ENCODE measurements at regions not wholly inside any gene's neighbourhood (a gene's known extent, or its start where the extent isn't known, plus 50 kb on each side); places are given as distances from the start of the nearest gene placed in this dataset.

DNA sequence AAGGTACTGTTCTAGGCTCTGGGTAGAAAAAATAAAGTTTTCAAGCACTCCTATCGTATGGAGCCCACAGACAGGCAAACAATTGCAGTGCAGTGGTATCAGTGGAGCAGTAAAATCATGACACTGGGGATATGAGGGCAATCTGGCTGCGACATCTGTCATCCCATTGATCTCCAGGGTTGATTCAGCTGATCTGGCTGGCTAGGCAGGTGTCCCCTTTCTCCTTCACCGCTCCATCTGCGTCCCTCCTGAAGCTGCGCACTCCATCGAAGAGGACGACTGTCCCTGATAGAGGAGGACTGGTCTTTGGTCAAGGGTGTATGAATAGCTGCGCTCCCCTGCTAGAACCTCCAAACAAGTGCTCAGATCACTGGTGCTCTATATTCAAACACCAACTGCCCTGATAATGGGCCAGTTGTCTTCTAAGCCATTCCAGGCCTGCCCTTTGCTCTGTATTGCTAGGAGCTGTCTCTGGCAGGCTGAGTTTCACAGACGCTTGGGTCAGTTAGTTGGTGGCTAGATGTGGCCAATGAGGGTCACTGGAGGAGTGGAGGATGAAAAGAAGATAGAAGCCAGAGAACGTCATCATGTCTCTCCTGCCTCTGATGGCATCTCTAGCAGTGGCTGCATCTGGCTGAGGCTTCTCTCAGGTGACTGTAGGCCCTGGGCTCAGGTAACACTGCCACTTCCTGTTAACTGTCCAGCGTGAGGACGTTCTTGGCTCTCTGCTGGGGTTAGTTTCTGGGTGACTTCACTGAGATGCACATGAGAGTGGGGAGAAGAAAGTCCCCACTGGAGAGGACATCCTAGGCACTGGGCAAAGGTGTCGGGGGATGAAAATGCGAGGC, 205.0 kb upstream of the FOXN3 start:
- no peak overlapping the region for H3K27ac ChIP-seq (ENCODE audit: low read depth in 1 of 2, low read length in 2 of 2)
- no peak overlapping the region for H3K4me3 ChIP-seq (ENCODE audit: low read length in 2 of 2)
- no peaks in the 10 kb centered on the region for H3K4me1 ChIP-seq (ENCODE audit: control insufficient read depth in 1 of 2, insufficient read depth in 2 of 2, low read length in 2 of 2)
- ATAC-seq (ENCODE audit: low FRiP score), result no peak
- WGBS, 2 donors, result 96% methylated on average over 14 of the region's 14 CpGs
- intact Hi-C loops (cut with DNase I), result no loop called here
- H3K9me3 ChIP-seq (ENCODE audit: control insufficient read depth, low read length), result no peaks in the 10 kb centered on the region
- no peaks in the 10 kb centered on the region for H3K27me3 ChIP-seq (ENCODE audit: control insufficient read depth in 1 of 2, insufficient read depth in 2 of 2, low read length in 1 of 2)
- DNase-seq, result no peak
- no peaks in the 10 kb centered on the region for H3K36me3 ChIP-seq (ENCODE audit: control insufficient read depth in 1 of 2, insufficient read depth in 2 of 2, low read length in 1 of 2)

- Histone ChIP-seq H3K27me3 (ENCODE audit: control insufficient read depth in 1 of 2, insufficient read depth in 2 of 2, low read length in 1 of 2) (no peaks in the 10 kb centered on the region), H3K4me1 (ENCODE audit: control insufficient read depth in 1 of 2, insufficient read depth in 2 of 2, low read length in 2 of 2) (no peaks in the 10 kb centered on the region), H3K4me3 (ENCODE audit: low read length in 2 of 2) (no peak overlapping the region), H3K36me3 (ENCODE audit: control insufficient read depth in 1 of 2, insufficient read depth in 2 of 2, low read length in 1 of 2) (no peaks in the 10 kb centered on the region), H3K27ac (ENCODE audit: low read depth in 1 of 2, low read length in 2 of 2) (no peak overlapping the region), H3K9me3 (ENCODE audit: control insufficient read depth, low read length) (no peaks in the 10 kb centered on the region)
- 90 to 91% methylated on average over 5 of the region's 5 CpGs for WGBS, 2 donors
- no peak for DNase-seq
- intact Hi-C loops (cut with DNase I), result no loop called here
- ATAC-seq (ENCODE audit: low FRiP score), result no peak
Observed at GRCh38 chr14:89621009-89621421, 204.0 kb upstream of the FOXN3 start.

GRCh38 chr14:89620436-89620835, 203.4 kb upstream of the FOXN3 start:
- DNase-seq (no peak), ATAC-seq (ENCODE audit: low FRiP score) (no peak)
- Histone ChIP-seq H3K27me3 (ENCODE audit: control insufficient read depth in 1 of 2, insufficient read depth in 2 of 2, low read length in 1 of 2) (no peaks in the 10 kb centered on the region), H3K4me1 (ENCODE audit: control insufficient read depth in 1 of 2, insufficient read depth in 2 of 2, low read length in 2 of 2) (no peaks in the 10 kb centered on the region), H3K4me3 (ENCODE audit: low read length in 2 of 2) (no peak overlapping the region), H3K9me3 (ENCODE audit: control insufficient read depth, low read length) (no peaks in the 10 kb centered on the region), H3K36me3 (ENCODE audit: control insufficient read depth in 1 of 2, insufficient read depth in 2 of 2, low read length in 1 of 2) (no peaks in the 10 kb centered on the region), H3K27ac (ENCODE audit: low read depth in 1 of 2, low read length in 2 of 2) (no peak overlapping the region)
- intact Hi-C loops (cut with DNase I), result no loop called here
- WGBS, 2 donors, result 95 to 99% methylated on average over 6 of the region's 6 CpGs

GRCh38 chr14:89619596-89619995, 202.6 kb upstream of the FOXN3 start:
- Histone ChIP-seq H3K4me1 (ENCODE audit: control insufficient read depth in 1 of 2, insufficient read depth in 2 of 2, low read length in 2 of 2) (peaks cover 0 to 3% of the 10 kb centered on the region in 2 donors), H3K27ac (ENCODE audit: low read depth in 1 of 2, low read length in 2 of 2) (no peak overlapping the region), H3K9me3 (ENCODE audit: control insufficient read depth, low read length) (no peaks in the 10 kb centered on the region), H3K36me3 (ENCODE audit: control insufficient read depth in 1 of 2, insufficient read depth in 2 of 2, low read length in 1 of 2) (no peaks in the 10 kb centered on the region), H3K4me3 (ENCODE audit: low read length in 2 of 2) (peak overlapping the region in 1 of 2 donors; percentile 86), H3K27me3 (ENCODE audit: control insufficient read depth in 1 of 2, insufficient read depth in 2 of 2, low read length in 1 of 2) (no peaks in the 10 kb centered on the region)
- ATAC-seq (ENCODE audit: low FRiP score) (no peak), DNase-seq (no peak)
- intact Hi-C loops (cut with DNase I), result loop anchor here (5.0 to 10.0 kb wide), 6 partner anchors 42 to 365 kb away; partner anchors contain the start of gene FOXN3 (in 1 of the 2)
- 85 to 88% methylated on average over 4 of the region's 4 CpGs for WGBS, 2 donors

DNA sequence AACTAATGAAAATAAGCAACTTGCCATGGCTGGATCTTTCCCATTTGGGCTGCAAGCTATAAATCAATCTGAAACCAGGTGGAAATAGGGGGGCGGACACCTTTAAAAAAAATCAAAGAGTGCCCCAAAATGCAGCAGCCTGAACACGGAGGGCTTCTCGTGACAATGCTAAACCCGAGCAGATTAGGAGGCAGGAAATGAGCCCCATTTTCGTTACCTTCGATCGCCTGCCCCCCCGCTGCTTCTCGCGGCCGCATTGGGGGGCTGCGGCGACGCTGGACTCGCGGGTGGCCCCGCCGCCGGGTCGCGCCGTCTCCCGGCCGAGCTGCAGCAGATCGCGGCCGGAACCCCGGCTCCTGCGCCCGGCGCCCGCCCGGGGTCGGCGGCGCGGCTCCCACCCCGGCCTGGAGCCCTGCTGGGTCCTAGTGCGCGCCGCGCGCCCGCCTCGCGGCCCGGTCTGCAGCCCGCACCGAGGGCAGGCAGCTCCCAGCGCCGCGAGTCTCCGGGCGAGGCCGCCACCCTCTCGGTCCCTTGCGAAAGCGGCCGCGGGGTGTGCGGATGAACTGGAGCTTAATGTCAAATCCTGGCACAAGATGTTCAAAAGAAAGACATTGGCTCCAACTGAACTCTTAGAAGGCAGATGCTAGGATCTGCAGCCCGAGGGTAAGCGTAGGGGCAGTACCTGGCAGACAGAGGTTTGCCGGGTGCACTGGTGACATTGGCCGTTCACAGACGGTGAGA, 201.9 kb upstream of the FOXN3 start:
- Histone ChIP-seq H3K27ac (ENCODE audit: low read depth in 1 of 2, low read length in 2 of 2) (peak overlapping the region in 1 of 2 donors; percentile 37), H3K4me3 (ENCODE audit: low read length in 2 of 2) (peak overlapping the region; percentile 86 to 90), H3K36me3 (ENCODE audit: control insufficient read depth in 1 of 2, insufficient read depth in 2 of 2, low read length in 1 of 2) (no peaks in the 10 kb centered on the region), H3K9me3 (ENCODE audit: control insufficient read depth, low read length) (no peaks in the 10 kb centered on the region), H3K27me3 (ENCODE audit: control insufficient read depth in 1 of 2, insufficient read depth in 2 of 2, low read length in 1 of 2) (no peaks in the 10 kb centered on the region), H3K4me1 (ENCODE audit: control insufficient read depth in 1 of 2, insufficient read depth in 2 of 2, low read length in 2 of 2) (peaks cover 0 to 8% of the 10 kb centered on the region in 2 donors)
- DNase-seq (peak; percentile 85 to 91), ATAC-seq (ENCODE audit: low FRiP score) (peak; percentile 85)
- 0% methylated on average over 52 to 66 of the region's 66 CpGs for WGBS, 2 donors
- intact Hi-C loops (cut with DNase I), result loop anchor here (5.0 to 10.0 kb wide), 6 partner anchors 42 to 364 kb away; partner anchors contain the start of gene FOXN3 (in 1 of the 2)

DNA sequence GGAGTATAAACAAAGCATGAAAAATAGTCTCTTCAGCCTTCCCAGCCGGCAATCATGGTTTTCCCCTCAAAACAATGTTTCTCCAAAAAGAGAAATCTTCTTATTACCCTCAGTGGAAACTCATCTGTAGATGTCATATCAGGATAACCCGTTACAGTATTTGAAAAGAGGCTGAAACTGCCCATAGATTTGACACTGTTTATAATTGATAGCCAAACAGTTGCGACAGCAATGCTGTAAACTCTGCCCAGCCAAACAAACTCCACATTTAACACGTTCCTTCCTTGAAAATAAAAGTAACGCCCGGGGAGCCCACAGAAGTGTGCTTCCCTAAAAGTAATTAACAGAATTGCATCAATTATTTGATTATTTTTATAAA, 201.3 kb upstream of the FOXN3 start:
- intact Hi-C loops (cut with DNase I), result loop anchor here (5.0 to 10.0 kb wide), 6 partner anchors 41 to 364 kb away; partner anchors contain the start of gene FOXN3 (in 1 of the 2)
- DNase-seq (no peak), ATAC-seq (ENCODE audit: low FRiP score) (peak; percentile 21)
- Histone ChIP-seq H3K27me3 (ENCODE audit: control insufficient read depth in 1 of 2, insufficient read depth in 2 of 2, low read length in 1 of 2) (no peaks in the 10 kb centered on the region), H3K27ac (ENCODE audit: low read depth in 1 of 2, low read length in 2 of 2) (peak overlapping the region in 1 of 2 donors; percentile 69), H3K9me3 (ENCODE audit: control insufficient read depth, low read length) (no peaks in the 10 kb centered on the region), H3K4me1 (ENCODE audit: control insufficient read depth in 1 of 2, insufficient read depth in 2 of 2, low read length in 2 of 2) (peaks cover 2 to 8% of the 10 kb centered on the region in 2 donors), H3K36me3 (ENCODE audit: control insufficient read depth in 1 of 2, insufficient read depth in 2 of 2, low read length in 1 of 2) (no peaks in the 10 kb centered on the region), H3K4me3 (ENCODE audit: low read length in 2 of 2) (peak overlapping the region; percentile 86 to 90)
- WGBS, 2 donors, result 0% methylated on average over 6 of the region's 6 CpGs

- Histone ChIP-seq H3K27ac (ENCODE audit: low read depth in 1 of 2, low read length in 2 of 2) (peak overlapping the region; percentile 42 to 69), H3K9me3 (ENCODE audit: control insufficient read depth, low read length) (no peaks in the 10 kb centered on the region), H3K4me1 (ENCODE audit: control insufficient read depth in 1 of 2, insufficient read depth in 2 of 2, low read length in 2 of 2) (peaks cover 2 to 8% of the 10 kb centered on the region in 2 donors), H3K4me3 (ENCODE audit: low read length in 2 of 2) (peak overlapping the region; percentile 86 to 90), H3K36me3 (ENCODE audit: control insufficient read depth in 1 of 2, insufficient read depth in 2 of 2, low read length in 1 of 2) (no peaks in the 10 kb centered on the region), H3K27me3 (ENCODE audit: control insufficient read depth in 1 of 2, insufficient read depth in 2 of 2, low read length in 1 of 2) (no peaks in the 10 kb centered on the region)
- ATAC-seq (ENCODE audit: low FRiP score), result peak; percentile 79
- DNase-seq, result no peak
- 1% methylated on average over 20 of the region's 20 CpGs for WGBS, 2 donors
- intact Hi-C loops (cut with DNase I), result loop anchor here (5.0 to 10.0 kb wide), 6 partner anchors 40 to 363 kb away; partner anchors contain the start of gene FOXN3 (in 1 of the 2)
Observed at GRCh38 chr14:89617481-89618329, 200.7 kb upstream of the FOXN3 start.

DNA sequence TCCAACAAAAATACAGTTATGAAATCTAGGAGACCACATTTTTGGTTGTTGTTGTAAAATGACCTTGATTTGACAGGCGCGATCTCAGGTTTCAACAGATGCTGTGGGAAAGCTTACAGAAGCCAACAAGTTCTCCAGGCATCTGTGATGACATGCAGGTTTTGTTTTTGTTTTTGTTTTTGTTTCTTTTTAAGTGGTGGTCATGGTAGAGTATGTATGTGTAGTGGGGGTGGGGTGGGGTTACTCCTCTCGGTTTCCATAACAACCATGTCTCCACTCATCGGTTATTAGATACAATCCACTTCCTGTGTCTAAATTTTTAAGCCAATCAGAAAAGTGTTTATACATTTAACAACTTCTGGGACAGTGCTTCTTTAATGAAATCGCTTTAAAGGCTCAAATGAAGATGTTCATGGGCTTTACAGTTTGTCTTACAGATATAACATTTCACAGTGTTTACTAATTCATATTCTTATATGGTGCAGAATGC, 199.9 kb upstream of the FOXN3 start:
- no peaks in the 10 kb centered on the region for H3K36me3 ChIP-seq (ENCODE audit: control insufficient read depth in 1 of 2, insufficient read depth in 2 of 2, low read length in 1 of 2)
- H3K4me3 ChIP-seq (ENCODE audit: low read length in 2 of 2), result peak overlapping the region; percentile 86 to 90
- intact Hi-C loops (cut with DNase I), result loop anchor here (5.0 to 10.0 kb wide), 6 partner anchors 40 to 362 kb away; partner anchors contain the start of gene FOXN3 (in 1 of the 2)
- WGBS, 2 donors, result 41 to 46% methylated on average over 5 of the region's 5 CpGs
- H3K4me1 ChIP-seq (ENCODE audit: control insufficient read depth in 1 of 2, insufficient read depth in 2 of 2, low read length in 2 of 2), result peaks cover 2 to 8% of the 10 kb centered on the region in 2 donors
- H3K27ac ChIP-seq (ENCODE audit: low read depth in 1 of 2, low read length in 2 of 2), result no peak overlapping the region
- ATAC-seq (ENCODE audit: low FRiP score), result no peak
- H3K27me3 ChIP-seq (ENCODE audit: control insufficient read depth in 1 of 2, insufficient read depth in 2 of 2, low read length in 1 of 2), result no peaks in the 10 kb centered on the region
- no peaks in the 10 kb centered on the region for H3K9me3 ChIP-seq (ENCODE audit: control insufficient read depth, low read length)
- no peak for DNase-seq

Data from aorta (tissue), 5 donors.